ENCODE measurements at regions not wholly inside any gene's neighbourhood (a gene's known extent, or its start where the extent isn't known, plus 50 kb on each side); places are given as distances from the start of the nearest gene placed in this dataset.

GRCh38 chr9:90539286-90539685, 103.3 kb downstream of the DIRAS2 start:
- H3K4me3 ChIP-seq (ENCODE audit: control insufficient read depth in 2 of 3, extremely low read depth in 1 of 3, insufficient read depth in 2 of 3, low read depth in 1 of 3, low read length in 3 of 3): no peak overlapping the region
- FAIRE-seq (no peak), DNase-seq (ENCODE audit: low read depth, low spot score) (no peak)
- no peaks in the 10 kb centered on the region for H3K79me2 ChIP-seq (ENCODE audit: control insufficient read depth, insufficient read depth, low read length)
- no peak overlapping the region for H3K27ac ChIP-seq (ENCODE audit: control insufficient read depth, insufficient read depth, low read length)
- H4K20me1 ChIP-seq (ENCODE audit: control insufficient read depth, extremely low read depth, insufficient read depth, low read length): no peaks in the 10 kb centered on the region
- no peaks in the 10 kb centered on the region for H3K9me1 ChIP-seq (ENCODE audit: control insufficient read depth, extremely low read depth, insufficient read depth, low read length)
- H3K4me2 ChIP-seq (ENCODE audit: control insufficient read depth, extremely low read depth, insufficient read depth, low read depth, low read length): no peak overlapping the region
- no peaks in the 10 kb centered on the region for H3K36me3 ChIP-seq (ENCODE audit: control insufficient read depth in 2 of 2, extremely low read depth in 1 of 2, insufficient read depth in 2 of 2, low read length in 2 of 2)
- no peak overlapping the region for H3K9ac ChIP-seq (ENCODE audit: control insufficient read depth, extremely low read depth, insufficient read depth, low read length)
- H3K27me3 ChIP-seq (ENCODE audit: control insufficient read depth, extremely low read depth, insufficient read depth, low read length): no peaks in the 10 kb centered on the region
- TF ChIP-seq EZH2 (IDR thresholded peaks at IDR 0.05; ENCODE audit: low read length): no peak
- TF ChIP-seq CTCF (optimal IDR thresholded peaks at IDR 0.05 in 1 of 3, IDR thresholded peaks at IDR 0.05 in 1 of 3, conservative IDR thresholded peaks at IDR 0.05 in 1 of 3; ENCODE audit: extremely low read depth in 1 of 3, insufficient read depth in 2 of 3, low read length in 3 of 3): no peak
- H2AFZ ChIP-seq (ENCODE audit: control insufficient read depth, low read length): no peak overlapping the region
- no peaks in the 10 kb centered on the region for H3K4me1 ChIP-seq (ENCODE audit: control insufficient read depth, extremely low read depth, insufficient read depth, low read length)
- dilution Hi-C loops (cut with MboI; ENCODE audit: extremely low pct_ligation_motif_present, low sequenced_read_pairs): no loop called here
- no peaks in the 10 kb centered on the region for H3K9me3 ChIP-seq (ENCODE audit: control insufficient read depth, low read depth, low read length)

GRCh38 chr9:90540734-90541133, 101.9 kb downstream of the DIRAS2 start:
- no peak for FAIRE-seq

More at GRCh38 chr9:90540734-90541133, 101.9 kb downstream of the DIRAS2 start:
- no peaks in the 10 kb centered on the region for H3K4me1 ChIP-seq (ENCODE audit: control insufficient read depth, extremely low read depth, insufficient read depth, low read length)
- TF ChIP-seq EZH2 (IDR thresholded peaks at IDR 0.05; ENCODE audit: low read length): no peak
- TF ChIP-seq CTCF (optimal IDR thresholded peaks at IDR 0.05 in 1 of 3, IDR thresholded peaks at IDR 0.05 in 1 of 3, conservative IDR thresholded peaks at IDR 0.05 in 1 of 3; ENCODE audit: extremely low read depth in 1 of 3, insufficient read depth in 2 of 3, low read length in 3 of 3): no peak
- no peaks in the 10 kb centered on the region for H4K20me1 ChIP-seq (ENCODE audit: control insufficient read depth, extremely low read depth, insufficient read depth, low read length)
- no peak overlapping the region for H3K9ac ChIP-seq (ENCODE audit: control insufficient read depth, extremely low read depth, insufficient read depth, low read length)
- no peaks in the 10 kb centered on the region for H3K9me1 ChIP-seq (ENCODE audit: control insufficient read depth, extremely low read depth, insufficient read depth, low read length)
- no peaks in the 10 kb centered on the region for H3K79me2 ChIP-seq (ENCODE audit: control insufficient read depth, insufficient read depth, low read length)
- no peak overlapping the region for H3K27ac ChIP-seq (ENCODE audit: control insufficient read depth, insufficient read depth, low read length)
- dilution Hi-C loops (cut with MboI; ENCODE audit: extremely low pct_ligation_motif_present, low sequenced_read_pairs): no loop called here
- no peak overlapping the region for H3K4me3 ChIP-seq (ENCODE audit: control insufficient read depth in 2 of 3, extremely low read depth in 1 of 3, insufficient read depth in 2 of 3, low read depth in 1 of 3, low read length in 3 of 3)
- DNase-seq (ENCODE audit: low read depth, low spot score): no peak
- no peaks in the 10 kb centered on the region for H3K36me3 ChIP-seq (ENCODE audit: control insufficient read depth in 2 of 2, extremely low read depth in 1 of 2, insufficient read depth in 2 of 2, low read length in 2 of 2)
- H2AFZ ChIP-seq (ENCODE audit: control insufficient read depth, low read length): no peak overlapping the region
- H3K9me3 ChIP-seq (ENCODE audit: control insufficient read depth, low read depth, low read length): no peaks in the 10 kb centered on the region
- H3K4me2 ChIP-seq (ENCODE audit: control insufficient read depth, extremely low read depth, insufficient read depth, low read depth, low read length): no peak overlapping the region
- no peaks in the 10 kb centered on the region for H3K27me3 ChIP-seq (ENCODE audit: control insufficient read depth, extremely low read depth, insufficient read depth, low read length)

Data from keratinocyte (primary cell).